B cell (primary cell): ENCODE measurements at regions not wholly inside any gene's neighbourhood (a gene's known extent, or its start where the extent isn't known, plus 50 kb on each side); places are given as distances from the start of the nearest gene placed in this dataset.

Source experiments
- ATAC-seq: fragments of 200-7000 bp; cut with Tn5 transposase; one replicate; pipeline ENCODE4 v1.10.0; 2021; ENCODE audit warnings: low read depth, mild to moderate bottlenecking, moderate number of reproducible peaks, moderate library complexity
- CTCF ChIA-PET: fragments of 350-600 bp; sonication (Branson Sonifier 250); formaldehyde crosslinking; loops from one replicate; lab custom pipeline; 2021; ENCODE audit warnings: antibody characterized with exemption, inconsistent platforms; lab: Charles Lee
- POLR2A ChIA-PET: fragments of 350-600 bp; sonication (Branson Sonifier 250); formaldehyde crosslinking; loops from one replicate; lab custom pipeline; 2021; ENCODE audit warnings: antibody characterized with exemption; lab: Charles Lee
- DNase-seq: peaks from one replicate; pipeline ENCODE4 v3.0.0; 2013
- H2AFZ ChIP-seq: 2 replicates; pipeline ENCODE4 v1.6.1; 2012; ENCODE audit warnings: mild to moderate bottlenecking, low read depth, low read length; ENCODE audit not compliant: insufficient read depth, poor library complexity, severe bottlenecking
- H3K27ac ChIP-seq, 2 donors: 1 replicate in 1 of 2; 2 replicates in 1 of 2; pipeline ENCODE4 v1.5.1; 2012 to 2013; ENCODE audit warnings: low read length in 2 of 2, mild to moderate bottlenecking in 2 of 2, moderate library complexity in 1 of 2
- H3K27me3 ChIP-seq, 4 experiments: fragments of 200-600 bp in 1 of 4; sonication (generic) in 1 of 4; replicated peaks in 1 of 4; 1 replicate in 2 of 4; 2 replicates in 2 of 4; pipeline versions ENCODE4 v1.6.1 to v1.7.0; 2013 to 2016; ENCODE audit warnings: low read length in 3 of 4, mild to moderate bottlenecking in 2 of 4, mixed read lengths in 1 of 4, moderate library complexity in 1 of 4; ENCODE audit not compliant: insufficient read depth in 4 of 4, control insufficient read depth in 3 of 4; ENCODE audit errors: control extremely low read depth in 1 of 4
- H3K36me3 ChIP-seq, 2 experiments: replicated peaks in 1 of 2; 1 replicate in 1 of 2; 2 replicates in 1 of 2; pipeline versions ENCODE4 v1.6.1 to v1.7.1; 2013; ENCODE audit warnings: low read length in 1 of 2; ENCODE audit not compliant: insufficient read depth in 2 of 2, control insufficient read depth in 1 of 2; ENCODE audit errors: control extremely low read depth in 1 of 2, extremely low read depth in 1 of 2
- H3K4me1 ChIP-seq, 2 donors: fragments of 200-600 bp in 1 of 2; sonication (generic) in 1 of 2; 1 replicate in 1 of 2; 2 replicates in 1 of 2; pipeline versions ENCODE4 v1.5.1 to v1.6.1; 2013 to 2017; ENCODE audit warnings: low read length in 2 of 2; ENCODE audit not compliant: control insufficient read depth in 2 of 2, insufficient read depth in 2 of 2
- H3K4me2 ChIP-seq: replicated peaks from 2 replicates; pipeline ENCODE3; 2012; ENCODE audit warnings: mild to moderate bottlenecking, low read depth, low read length; ENCODE audit not compliant: poor library complexity, severe bottlenecking
- H3K4me3 ChIP-seq, 5 experiments: fragments of 200-600 bp in 1 of 5; sonication (generic) in 1 of 5; 1 replicate in 3 of 5; 2 replicates in 2 of 5; pipeline versions ENCODE4 v1.5.1 to v1.7.0; 2011 to 2016; ENCODE audit warnings: low read length in 4 of 5, mild to moderate bottlenecking in 4 of 5, low read depth in 2 of 5, control low read depth in 1 of 5, moderate library complexity in 1 of 5; ENCODE audit not compliant: insufficient read depth in 1 of 5; ENCODE audit errors: control extremely low read depth in 1 of 5, extremely low read depth in 1 of 5
- H3K79me2 ChIP-seq: fragments of 200-600 bp; sonication (generic); one replicate; pipeline ENCODE4 v1.6.0; 2016; ENCODE audit warnings: low read length; ENCODE audit not compliant: control insufficient read depth, insufficient read depth
- H3K9ac ChIP-seq: fragments of 200-600 bp; sonication (generic); 2 replicates; pipeline ENCODE4 v1.6.1; 2017; ENCODE audit warnings: mild to moderate bottlenecking, low read length, moderate library complexity
- H3K9me3 ChIP-seq, 3 donors: one replicate each; pipeline versions ENCODE4 v1.6.1 to v1.7.1; 2013; ENCODE audit warnings: low read length in 2 of 3; ENCODE audit not compliant: control insufficient read depth in 2 of 3, insufficient read depth in 1 of 3; ENCODE audit errors: control extremely low read depth in 1 of 3
- H4K20me1 ChIP-seq: 2 replicates; pipeline ENCODE4 v1.6.0; 2012; ENCODE audit warnings: mild to moderate bottlenecking, low read length; ENCODE audit not compliant: insufficient read depth, control insufficient read depth, poor library complexity, severe bottlenecking
- H3K27ac Mint-ChIP-seq: one replicate; pipeline ENCODE4 v1.8.0; 2021; ENCODE audit warnings: mixed read lengths
- H3K27me3 Mint-ChIP-seq: one replicate; pipeline ENCODE4 v1.8.0; 2021; ENCODE audit warnings: mixed read lengths
- H3K4me1 Mint-ChIP-seq: one replicate; pipeline ENCODE4 v1.8.0; 2021; ENCODE audit warnings: mixed read lengths
- H3K4me3 Mint-ChIP-seq: one replicate; pipeline ENCODE4 v1.8.0; 2021; ENCODE audit warnings: mixed read lengths
- H3K9me3 Mint-ChIP-seq: one replicate; pipeline ENCODE4 v1.8.0; 2022; ENCODE audit warnings: mixed read lengths; ENCODE audit not compliant: insufficient read depth
- EZH2 ChIP-seq: IDR thresholded peaks from 2 replicates; pipeline ENCODE4 v1.6.1; 2012; ENCODE audit warnings: borderline replicate concordance, low read depth, mild to moderate bottlenecking, moderate library complexity, low read length; ENCODE audit not compliant: insufficient read depth, poor library complexity, severe bottlenecking
- WGBS: methylation state at CpG from one replicate; pipeline ENCODE4 v1.1.5; 2013; ENCODE audit warnings: missing lambda C conversion rate; ENCODE audit not compliant: insufficient coverage; 5-methylcytosine and 5-hydroxymethylcytosine counted together
- intact Hi-C: fragments of 100-400 bp; cut with micrococcal nuclease; formaldehyde crosslinking; loops from one replicate; pipeline ENCODE4 v1.10.0; 2022
- TF ChIP-seq, protein P1 (sequence below): fragments of 200-600 bp; IDR thresholded peaks from one replicate; pipeline ENCODE4 v1.8.0; 2022; ENCODE audit warnings: antibody characterized with exemption, mild to moderate bottlenecking

DNA sequence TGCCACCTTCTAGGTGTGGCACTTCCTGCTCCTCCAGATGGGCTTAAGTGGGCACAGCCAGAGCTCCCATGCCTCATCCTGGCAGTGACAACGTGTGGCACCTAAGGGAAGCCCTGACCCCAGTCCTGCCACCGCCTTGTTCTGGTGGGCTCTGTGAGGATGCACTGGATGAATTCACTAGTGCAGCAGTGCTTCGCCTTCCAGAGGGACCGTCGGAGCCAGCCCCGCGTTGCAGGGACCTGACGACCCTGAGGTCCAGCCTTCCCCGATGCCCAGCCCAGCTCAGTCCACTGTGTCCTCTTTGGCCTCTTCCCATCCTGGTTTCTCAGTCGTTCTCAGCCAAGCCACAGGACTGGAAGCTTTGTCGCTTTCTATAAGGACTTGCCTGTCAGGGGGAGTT lies 399.8 kb downstream of the SEC14L1 start:
- Histone ChIP-seq H2AFZ (no peak overlapping the region), H4K20me1 (no peaks in the 10 kb centered on the region), H3K79me2 (no peaks in the 10 kb centered on the region), H3K27ac (no peak overlapping the region), H3K4me1 (no peaks in the 10 kb centered on the region), H3K9ac (no peak overlapping the region), H3K9me3 (no peaks in the 10 kb centered on the region), H3K4me2 (no peak overlapping the region), H3K27me3 (peaks cover 0 to 16% (median 1%) of the 10 kb centered on the region in 4 experiments), H3K36me3 (no peaks in the 10 kb centered on the region), H3K4me3 (no peak overlapping the region)
- Mint-ChIP-seq H3K4me3 (no peak overlapping the region), H3K4me1 (no peaks in the 10 kb centered on the region), H3K27ac (no peak overlapping the region), H3K27me3 (peaks cover 31% of the 10 kb centered on the region), H3K9me3 (no peaks in the 10 kb centered on the region)
- CTCF ChIA-PET = interaction anchor here (0.6 to 6.8 kb wide), 2 partner anchors 115 to 476 kb away, joined by 3 to 199 read pairs; no protein-coding TSS in a partner anchor
- intact Hi-C loops = no loop called here
- WGBS = 91% methylated on average over 11 of the region's 11 CpGs
- TF ChIP-seq, protein P1, sequence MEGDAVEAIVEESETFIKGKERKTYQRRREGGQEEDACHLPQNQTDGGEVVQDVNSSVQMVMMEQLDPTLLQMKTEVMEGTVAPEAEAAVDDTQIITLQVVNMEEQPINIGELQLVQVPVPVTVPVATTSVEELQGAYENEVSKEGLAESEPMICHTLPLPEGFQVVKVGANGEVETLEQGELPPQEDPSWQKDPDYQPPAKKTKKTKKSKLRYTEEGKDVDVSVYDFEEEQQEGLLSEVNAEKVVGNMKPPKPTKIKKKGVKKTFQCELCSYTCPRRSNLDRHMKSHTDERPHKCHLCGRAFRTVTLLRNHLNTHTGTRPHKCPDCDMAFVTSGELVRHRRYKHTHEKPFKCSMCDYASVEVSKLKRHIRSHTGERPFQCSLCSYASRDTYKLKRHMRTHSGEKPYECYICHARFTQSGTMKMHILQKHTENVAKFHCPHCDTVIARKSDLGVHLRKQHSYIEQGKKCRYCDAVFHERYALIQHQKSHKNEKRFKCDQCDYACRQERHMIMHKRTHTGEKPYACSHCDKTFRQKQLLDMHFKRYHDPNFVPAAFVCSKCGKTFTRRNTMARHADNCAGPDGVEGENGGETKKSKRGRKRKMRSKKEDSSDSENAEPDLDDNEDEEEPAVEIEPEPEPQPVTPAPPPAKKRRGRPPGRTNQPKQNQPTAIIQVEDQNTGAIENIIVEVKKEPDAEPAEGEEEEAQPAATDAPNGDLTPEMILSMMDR = no peak
- no peak for TF ChIP-seq EZH2
- no peak for DNase-seq
- no peak for ATAC-seq
- POLR2A ChIA-PET = no interaction called here

DNA sequence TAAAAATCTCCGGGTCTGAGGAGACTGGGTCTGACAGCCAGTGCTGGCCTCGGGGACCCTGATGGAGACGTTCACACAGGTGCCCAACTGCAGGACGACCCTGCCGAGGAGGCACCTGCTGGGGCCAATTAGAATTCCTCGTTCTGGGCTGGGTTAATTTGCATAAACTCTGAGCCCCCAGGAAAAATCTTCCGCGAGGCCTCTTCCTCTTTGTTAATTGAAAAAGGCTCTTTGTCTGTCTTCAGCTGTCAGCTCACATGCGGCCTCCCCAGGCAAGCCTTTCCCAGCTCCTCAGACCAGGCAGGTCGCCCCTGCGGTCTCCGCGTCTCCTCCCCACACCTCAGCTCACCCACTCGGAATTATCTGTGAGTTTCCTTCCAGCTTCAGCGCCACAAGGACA lies 400.2 kb downstream of the SEC14L1 start:
- Mint-ChIP-seq H3K4me3 (no peak overlapping the region), H3K9me3 (no peaks in the 10 kb centered on the region), H3K27me3 (peaks cover 35% of the 10 kb centered on the region), H3K27ac (no peak overlapping the region), H3K4me1 (no peaks in the 10 kb centered on the region)
- 57% methylated on average over 7 of the region's 15 CpGs for WGBS
- H3K9ac ChIP-seq = no peak overlapping the region
- POLR2A ChIA-PET = no interaction called here
- CTCF ChIA-PET = interaction anchor here (0.6 to 6.8 kb wide), 2 partner anchors 115 to 475 kb away, joined by 3 to 199 read pairs; no protein-coding TSS in a partner anchor
- no peak overlapping the region for H3K4me2 ChIP-seq
- DNase-seq (no peak), ATAC-seq (no peak)
- H3K36me3 ChIP-seq = no peaks in the 10 kb centered on the region
- intact Hi-C loops = no loop called here
- H3K9me3 ChIP-seq = no peaks in the 10 kb centered on the region
- no peaks in the 10 kb centered on the region for H3K4me1 ChIP-seq
- peaks cover 0 to 16% (median 1%) of the 10 kb centered on the region in 4 experiments for H3K27me3 ChIP-seq
- TF ChIP-seq, protein P1 = no peak
- no peak for TF ChIP-seq EZH2
- no peaks in the 10 kb centered on the region for H3K79me2 ChIP-seq
- H4K20me1 ChIP-seq = no peaks in the 10 kb centered on the region
- no peak overlapping the region for H3K27ac ChIP-seq
- H2AFZ ChIP-seq = no peak overlapping the region
- H3K4me3 ChIP-seq = no peak overlapping the region
